Ectodermal cell (in vitro differentiated cells): ENCODE measurements at regions not wholly inside any gene's neighbourhood (a gene's known extent, or its start where the extent isn't known, plus 50 kb on each side); places are given as distances from the start of the nearest gene placed in this dataset.

Experiments
- H3K27ac ChIP-seq: 2 replicates; pipeline ENCODE4 v1.7.0; 2013; ENCODE audit warnings: mild to moderate bottlenecking, low read depth, low read length; ENCODE audit not compliant: insufficient read depth, poor library complexity, severe bottlenecking
- H3K27me3 ChIP-seq: 2 replicates; pipeline ENCODE4 v1.7.0; 2013; ENCODE audit warnings: mild to moderate bottlenecking, low read length; ENCODE audit not compliant: insufficient read depth, control insufficient read depth, poor library complexity, severe bottlenecking
- H3K36me3 ChIP-seq: one replicate; pipeline ENCODE4 v1.7.0; 2013; ENCODE audit warnings: low read length; ENCODE audit not compliant: control insufficient read depth, insufficient read depth
- H3K4me1 ChIP-seq: one replicate; pipeline ENCODE4 v1.7.0; 2013; ENCODE audit warnings: low read length; ENCODE audit not compliant: control insufficient read depth, insufficient read depth
- H3K4me3 ChIP-seq: 2 replicates; pipeline ENCODE4 v1.7.0; 2013; ENCODE audit warnings: low read depth, low read length, control low read depth; ENCODE audit not compliant: insufficient read depth
- H3K9me3 ChIP-seq: 2 replicates; pipeline ENCODE4 v1.7.0; 2013; ENCODE audit warnings: mild to moderate bottlenecking, low read length, moderate library complexity; ENCODE audit not compliant: control insufficient read depth
- WGBS, 2 experiments: methylation state at CpG; one replicate each; pipeline ENCODE4 v1.1.7; 2013; ENCODE audit warnings: missing lambda C conversion rate in 2 of 2; 5-methylcytosine and 5-hydroxymethylcytosine counted together

DNA sequence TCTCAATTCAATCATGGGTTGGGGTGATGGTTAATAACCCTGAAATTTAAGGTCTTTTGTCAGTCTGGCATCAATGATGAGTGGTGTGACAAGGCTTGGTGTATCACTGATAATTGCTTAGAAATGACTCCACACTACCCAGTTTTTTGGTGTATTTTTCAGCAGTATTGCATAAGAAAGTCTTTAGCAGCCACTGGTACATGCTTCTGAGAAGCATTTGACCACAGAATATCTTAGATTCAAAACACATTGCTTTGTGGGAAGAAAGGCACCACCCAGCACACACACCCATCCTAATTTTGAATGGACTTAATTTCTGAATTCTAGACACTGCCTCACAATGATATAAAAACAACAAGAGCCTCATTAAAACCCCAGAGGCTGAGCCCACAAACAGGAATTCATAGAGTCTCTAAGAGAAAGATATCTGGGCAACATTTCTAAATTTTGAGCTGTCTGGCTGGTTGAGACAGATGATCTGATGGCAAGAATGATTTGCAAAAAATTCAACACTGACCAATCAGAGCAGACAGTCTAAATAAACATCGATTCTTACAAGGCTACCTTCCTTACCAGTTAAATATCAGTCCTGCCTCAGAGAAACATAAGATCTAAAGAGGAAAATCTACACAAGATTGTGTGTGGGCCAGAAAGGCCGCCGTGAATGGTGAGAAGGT is 114.7 kb upstream of the CYP1B1 start:
- H3K27me3 ChIP-seq: no peaks in the 10 kb centered on the region
- 89 to 100% methylated on average over 2 to 3 of the region's 3 CpGs for WGBS, 2 experiments
- H3K36me3 ChIP-seq: no peaks in the 10 kb centered on the region
- H3K4me3 ChIP-seq: no peak overlapping the region
- H3K4me1 ChIP-seq: no peaks in the 10 kb centered on the region
- no peak overlapping the region for H3K27ac ChIP-seq
- H3K9me3 ChIP-seq: no peaks in the 10 kb centered on the region

DNA sequence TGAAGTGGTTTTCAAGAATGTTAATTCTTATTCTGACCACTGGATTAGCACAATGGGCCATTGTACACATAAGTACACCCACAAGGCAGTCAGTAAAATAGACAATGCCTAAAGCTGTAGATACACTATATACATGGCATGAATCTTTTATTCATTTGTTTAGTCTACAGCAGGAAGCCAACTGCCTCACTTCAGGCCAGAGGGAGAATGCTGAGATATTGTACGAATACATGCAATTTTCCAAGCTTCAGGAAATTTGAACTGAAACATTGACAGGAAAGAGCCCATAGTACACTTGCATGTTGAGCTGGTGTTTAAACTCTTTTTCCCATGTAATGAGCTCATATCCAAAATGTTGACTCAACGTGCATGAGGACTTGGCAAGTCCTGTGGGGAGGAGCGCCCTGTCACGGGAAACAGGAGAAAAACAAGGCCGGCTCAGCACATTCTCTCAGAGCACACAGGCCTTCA is 111.6 kb upstream of the CYP1B1 start:
- Histone ChIP-seq H3K4me3 (no peak overlapping the region), H3K36me3 (no peaks in the 10 kb centered on the region), H3K27ac (no peak overlapping the region), H3K4me1 (no peaks in the 10 kb centered on the region), H3K27me3 (no peaks in the 10 kb centered on the region), H3K9me3 (no peaks in the 10 kb centered on the region)
- 93 to 97% methylated on average over 5 of the region's 5 CpGs for WGBS, 2 experiments

DNA sequence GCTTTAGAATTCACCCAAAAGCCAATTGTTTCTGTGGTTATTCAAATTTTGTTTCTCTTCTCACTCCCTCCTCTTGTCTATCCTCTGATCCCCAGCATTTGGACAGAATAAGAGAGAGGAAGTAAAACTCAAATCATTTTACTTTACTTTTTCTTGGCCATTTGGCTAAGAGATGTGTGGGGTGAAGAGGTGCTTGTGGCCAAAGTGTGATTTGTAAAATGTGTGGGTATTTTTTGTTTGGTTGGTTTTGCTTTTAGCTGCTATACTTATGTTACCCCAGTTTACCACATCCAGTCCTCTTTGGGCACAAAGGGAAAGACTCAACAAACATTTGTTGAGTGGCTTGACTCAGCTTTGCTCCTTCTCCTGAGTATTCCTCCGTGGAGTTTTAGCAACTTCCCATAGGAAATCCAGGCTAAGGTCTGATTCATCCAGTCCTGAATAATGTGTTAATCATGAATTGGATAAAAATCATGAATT is 109.1 kb upstream of the CYP1B1 start:
- no peaks in the 10 kb centered on the region for H3K36me3 ChIP-seq
- no peaks in the 10 kb centered on the region for H3K27me3 ChIP-seq
- no peaks in the 10 kb centered on the region for H3K9me3 ChIP-seq
- peaks cover 5% of the 10 kb centered on the region for H3K4me1 ChIP-seq
- H3K27ac ChIP-seq: no peak overlapping the region
- no peak overlapping the region for H3K4me3 ChIP-seq
- WGBS, 2 experiments: 90 to 96% methylated on average over 1 of the region's 1 CpG

DNA sequence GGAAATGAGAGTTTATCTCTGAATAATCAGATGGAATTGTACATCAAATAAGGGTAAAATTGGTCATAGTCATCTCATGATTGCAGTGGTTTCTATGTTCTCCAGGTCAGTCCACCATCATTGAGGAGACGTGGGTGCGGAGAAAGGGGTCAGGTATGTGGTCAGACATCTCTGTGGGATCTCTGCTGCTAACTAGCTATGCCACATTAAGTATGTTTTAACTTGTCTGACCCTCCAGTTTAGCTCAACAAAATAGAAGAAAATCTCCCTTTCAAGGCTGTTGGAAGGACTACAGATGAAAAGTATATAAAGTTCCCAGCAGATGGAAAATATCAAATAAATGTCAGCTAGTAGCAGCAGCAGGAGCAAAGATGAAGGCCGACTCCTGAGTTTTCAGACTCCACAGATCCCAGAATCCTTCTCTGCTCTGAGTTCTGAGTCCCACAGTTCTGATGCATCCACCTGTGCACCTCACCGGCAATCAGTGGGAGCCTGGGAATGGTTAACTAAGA is 106.6 kb upstream of the CYP1B1 start:
- H3K9me3 ChIP-seq: no peaks in the 10 kb centered on the region
- H3K4me1 ChIP-seq: peaks cover 5% of the 10 kb centered on the region
- 94 to 97% methylated on average over 4 of the region's 4 CpGs for WGBS, 2 experiments
- H3K27ac ChIP-seq: no peak overlapping the region
- H3K27me3 ChIP-seq: no peaks in the 10 kb centered on the region
- H3K4me3 ChIP-seq: no peak overlapping the region
- H3K36me3 ChIP-seq: no peaks in the 10 kb centered on the region

DNA sequence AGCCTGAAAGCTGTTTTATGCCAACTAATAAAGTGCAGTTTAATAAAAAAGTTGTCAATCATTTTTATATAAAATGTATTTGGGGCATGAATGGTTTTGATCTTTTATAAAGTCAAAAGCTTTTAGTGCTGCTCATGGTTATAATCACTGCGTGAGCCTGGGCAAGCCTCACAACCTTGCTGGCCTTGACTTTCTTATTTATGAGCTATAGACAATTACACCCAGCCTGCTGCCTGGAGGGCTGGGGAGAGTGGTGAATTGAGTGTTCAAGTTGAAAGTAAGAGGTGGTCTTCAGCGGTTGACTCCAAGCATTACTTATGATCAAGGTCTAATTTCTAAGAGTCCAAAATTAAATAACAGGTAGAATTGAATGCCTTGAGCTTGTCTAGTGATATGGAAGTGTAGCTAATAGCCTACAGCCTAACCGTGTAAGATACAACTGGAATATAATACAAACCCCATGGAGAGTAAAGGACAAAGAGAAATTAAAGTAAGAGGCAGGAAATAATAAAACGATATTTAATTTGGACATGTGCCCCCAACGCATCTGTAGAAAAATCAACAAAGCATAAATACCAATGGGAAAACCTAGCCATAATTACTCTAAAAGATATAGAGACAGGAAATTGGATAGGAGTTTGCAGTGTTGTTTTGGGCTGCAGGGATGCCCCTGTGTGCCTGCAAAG is 106.0 kb upstream of the CYP1B1 start:
- Histone ChIP-seq H3K27ac (no peak overlapping the region), H3K36me3 (no peaks in the 10 kb centered on the region), H3K4me1 (peaks cover 5% of the 10 kb centered on the region), H3K9me3 (no peaks in the 10 kb centered on the region), H3K4me3 (no peak overlapping the region), H3K27me3 (no peaks in the 10 kb centered on the region)
- 89 to 90% methylated on average over 2 to 5 of the region's 5 CpGs for WGBS, 2 experiments

DNA sequence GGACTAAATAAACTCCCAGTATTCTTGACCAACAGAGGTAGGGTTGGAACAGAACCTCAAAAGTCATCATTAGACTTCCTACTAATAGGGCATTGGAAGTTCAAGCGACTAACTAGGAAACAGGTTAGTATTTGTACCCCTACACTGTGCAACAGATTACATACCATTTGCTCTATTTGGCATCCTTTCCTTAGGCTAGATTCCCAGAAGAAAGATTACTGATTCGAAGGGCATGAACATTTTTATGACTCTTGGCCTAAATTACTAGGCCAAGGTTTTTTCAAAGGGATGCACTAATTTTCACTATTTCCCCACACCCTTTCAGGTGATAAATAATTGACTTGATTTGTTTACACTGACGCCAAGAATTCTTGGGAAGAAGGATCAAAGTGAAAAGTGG is 104.8 kb upstream of the CYP1B1 start:
- WGBS, 2 experiments: 89 to 90% methylated on average over 3 of the region's 3 CpGs
- peaks cover 13% of the 10 kb centered on the region for H3K4me1 ChIP-seq
- no peak overlapping the region for H3K4me3 ChIP-seq
- H3K27ac ChIP-seq: no peak overlapping the region
- H3K9me3 ChIP-seq: no peaks in the 10 kb centered on the region
- H3K36me3 ChIP-seq: no peaks in the 10 kb centered on the region
- no peaks in the 10 kb centered on the region for H3K27me3 ChIP-seq

DNA sequence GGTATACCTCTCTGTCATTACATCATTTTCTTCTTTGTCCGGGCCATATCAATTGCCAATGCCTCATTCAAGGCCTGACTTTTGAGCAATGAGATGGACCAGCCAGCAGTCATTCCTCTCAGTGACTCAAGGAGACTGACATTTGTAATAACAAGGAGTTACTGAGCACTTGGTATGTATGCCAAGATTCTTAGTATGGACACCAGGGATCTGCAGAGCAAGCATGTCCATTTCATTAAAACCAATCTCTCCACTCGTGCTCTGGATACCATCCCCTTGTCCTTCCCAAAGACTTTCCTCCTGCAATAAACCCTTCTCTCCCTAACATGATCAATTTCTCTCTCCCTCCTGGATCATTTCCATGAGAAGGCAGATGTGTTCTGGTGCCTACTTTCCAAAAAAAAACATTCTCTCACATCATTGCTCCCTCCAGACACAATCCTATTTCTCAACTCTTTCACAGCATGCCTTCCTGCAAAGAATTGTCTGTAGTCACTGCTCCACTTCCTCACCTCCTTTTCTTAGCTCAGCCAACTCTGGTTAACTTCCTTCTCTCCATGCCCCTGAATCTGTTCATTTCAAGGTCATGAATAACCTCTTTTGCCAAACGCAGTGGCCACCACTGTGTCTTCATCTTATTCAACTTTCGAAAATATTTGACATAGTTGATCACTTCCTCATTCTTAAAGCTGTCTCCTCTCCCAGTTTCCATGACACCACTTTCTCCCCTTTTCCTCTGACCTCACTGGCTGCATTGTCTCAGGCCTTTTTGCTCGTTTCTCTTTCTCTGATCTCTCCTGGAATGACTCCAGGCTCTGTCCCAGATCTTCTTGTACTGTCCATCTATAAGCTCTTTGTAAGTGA is 102.8 kb upstream of the CYP1B1 start:
- Histone ChIP-seq H3K27ac (no peak overlapping the region), H3K27me3 (no peaks in the 10 kb centered on the region), H3K4me3 (no peak overlapping the region), H3K36me3 (no peaks in the 10 kb centered on the region), H3K9me3 (no peaks in the 10 kb centered on the region), H3K4me1 (peaks cover 13% of the 10 kb centered on the region)
- 82 to 85% methylated on average over 5 of the region's 5 CpGs for WGBS, 2 experiments

DNA sequence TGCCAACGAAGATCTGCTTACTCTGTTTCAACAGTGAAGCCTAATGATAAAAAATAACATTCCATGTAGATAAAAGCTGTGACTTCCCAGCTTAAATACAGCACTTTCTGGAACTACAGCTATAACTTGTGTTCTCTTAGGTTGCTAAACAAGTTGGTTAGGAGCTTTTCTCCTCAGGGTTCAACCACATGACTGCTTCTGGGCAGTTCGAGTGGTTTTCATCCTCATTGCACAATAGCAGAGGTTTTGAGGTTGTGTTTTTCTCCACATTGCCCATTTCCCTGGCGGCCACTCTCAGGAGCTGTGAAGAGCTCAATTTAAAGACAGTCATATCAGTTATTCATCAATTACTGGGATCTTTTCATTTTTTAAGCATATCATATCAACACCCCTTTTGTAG is 102.2 kb upstream of the CYP1B1 start:
- no peaks in the 10 kb centered on the region for H3K9me3 ChIP-seq
- H3K27me3 ChIP-seq: no peaks in the 10 kb centered on the region
- H3K4me1 ChIP-seq: peaks cover 13% of the 10 kb centered on the region
- no peak overlapping the region for H3K4me3 ChIP-seq
- no peaks in the 10 kb centered on the region for H3K36me3 ChIP-seq
- H3K27ac ChIP-seq: no peak overlapping the region
- WGBS, 2 experiments: 93 to 94% methylated on average over 2 to 3 of the region's 3 CpGs

DNA sequence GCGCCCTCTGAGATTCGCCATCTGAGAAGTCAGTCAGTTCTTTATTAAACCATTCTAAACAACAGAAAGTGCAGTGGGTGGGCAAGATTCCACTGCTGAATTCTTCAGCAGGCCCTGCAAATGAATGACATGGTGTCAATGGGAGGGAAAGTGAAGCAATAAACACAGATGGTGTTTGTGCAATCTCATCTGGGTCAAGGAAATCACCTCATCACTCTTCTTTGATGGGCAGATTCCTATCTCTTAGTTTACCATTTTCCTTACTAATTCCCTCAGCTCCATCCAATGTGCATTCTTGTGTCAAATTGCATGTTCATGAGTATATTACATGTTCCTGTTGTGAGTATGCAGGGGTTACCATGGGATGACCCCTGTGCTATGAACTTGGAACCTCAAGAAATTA is 100.7 kb upstream of the CYP1B1 start:
- Histone ChIP-seq H3K4me1 (peaks cover 13% of the 10 kb centered on the region), H3K4me3 (no peak overlapping the region), H3K27me3 (no peaks in the 10 kb centered on the region), H3K27ac (no peak overlapping the region), H3K36me3 (no peaks in the 10 kb centered on the region), H3K9me3 (no peaks in the 10 kb centered on the region)
- 92% methylated on average over 2 of the region's 2 CpGs; no CpG with 5 or more reads in 1 of the 2 experiments for WGBS, 2 experiments
